GM23338 (cell line): ENCODE measurements at regions not wholly inside any gene's neighbourhood (a gene's known extent, or its start where the extent isn't known, plus 50 kb on each side); places are given as distances from the start of the nearest gene placed in this dataset.

Source experiments
- ATAC-seq: fragments of 200-7000 bp; cut with Tn5 transposase; 3 replicates; pipeline ENCODE4 v1.9.1; 2020
- DNase-seq: peaks from one replicate; pipeline ENCODE4 v3.0.0-alpha.2; 2015; ENCODE audit warnings: low spot score
- H2AFZ ChIP-seq: fragments of 200-600 bp; sonication (generic); 2 replicates; pipeline ENCODE4 v1.8.0; 2016; ENCODE audit warnings: antibody characterized with exemption, mild to moderate bottlenecking, moderate library complexity
- H3F3A ChIP-seq: fragments of 200-600 bp; sonication (generic); replicated peaks from 2 replicates; pipeline ENCODE4 v1.8.0; 2017; ENCODE audit warnings: antibody characterized with exemption, mixed run types, low read depth
- H3K27ac ChIP-seq: fragments of 200-600 bp; sonication (generic); 2 replicates; pipeline ENCODE4 v1.6.1; 2016; ENCODE audit warnings: low read depth
- H3K27me3 ChIP-seq: fragments of 200-600 bp; sonication (generic); 2 replicates; pipeline ENCODE4 v1.8.0; 2016; ENCODE audit warnings: mild to moderate bottlenecking, mixed run types, moderate library complexity; ENCODE audit not compliant: insufficient read depth
- H3K36me3 ChIP-seq: fragments of 200-600 bp; sonication (generic); 2 replicates; pipeline ENCODE4 v1.8.0; 2016; ENCODE audit warnings: mild to moderate bottlenecking; ENCODE audit not compliant: insufficient read depth
- H3K4me1 ChIP-seq: fragments of 200-600 bp; sonication (generic); 2 replicates; pipeline ENCODE4 v1.8.0; 2016; ENCODE audit warnings: mild to moderate bottlenecking, moderate library complexity; ENCODE audit not compliant: insufficient read depth
- H3K4me2 ChIP-seq: fragments of 200-600 bp; sonication (generic); 2 replicates; pipeline ENCODE4 v1.7.1; 2017; ENCODE audit warnings: mixed run types
- H3K4me3 ChIP-seq: fragments of 200-600 bp; sonication (generic); 2 replicates; pipeline ENCODE4 v1.6.1; 2016; ENCODE audit warnings: mixed run types
- H3K79me2 ChIP-seq: fragments of 200-600 bp; sonication (generic); replicated peaks from 2 replicates; pipeline ENCODE4 v1.8.0; 2017; ENCODE audit warnings: mild to moderate bottlenecking; ENCODE audit not compliant: insufficient read depth
- H3K9me2 ChIP-seq: fragments of 200-600 bp; sonication (generic); 2 replicates; pipeline ENCODE4 v1.8.0; 2017; ENCODE audit not compliant: insufficient read depth
- H4K20me1 ChIP-seq: fragments of 200-600 bp; sonication (generic); replicated peaks from 2 replicates; pipeline ENCODE4 v1.8.0; 2017; ENCODE audit warnings: mild to moderate bottlenecking; ENCODE audit not compliant: insufficient read depth
- H3K27ac Mint-ChIP-seq: 2 replicates; pipeline ENCODE4 v1.8.0; 2020; ENCODE audit warnings: inconsistent platforms, mild to moderate bottlenecking, moderate library complexity, mixed read lengths
- H3K27me3 Mint-ChIP-seq: 3 replicates; pipeline ENCODE4 v1.8.0; 2022; ENCODE audit warnings: low read depth, mild to moderate bottlenecking, moderate library complexity, mixed read lengths, inconsistent platforms; ENCODE audit not compliant: insufficient read depth, poor library complexity
- H3K36me3 Mint-ChIP-seq: 3 replicates; pipeline ENCODE4 v1.8.0; 2021; ENCODE audit warnings: low read depth, mild to moderate bottlenecking, inconsistent platforms, moderate library complexity, mixed read lengths
- H3K4me1 Mint-ChIP-seq: 3 replicates; pipeline ENCODE4 v1.8.0; 2020; ENCODE audit warnings: mild to moderate bottlenecking, inconsistent platforms, mixed read lengths
- H3K4me3 Mint-ChIP-seq: 3 replicates; pipeline ENCODE4 v1.8.0; 2021; ENCODE audit warnings: moderate library complexity, mild to moderate bottlenecking, inconsistent platforms, mixed read lengths
- H3K9me3 Mint-ChIP-seq: 3 replicates; pipeline ENCODE4 v1.8.0; 2020; ENCODE audit warnings: moderate library complexity, mild to moderate bottlenecking, inconsistent platforms, mixed read lengths
- EZH2 ChIP-seq: fragments of 200-600 bp; sonication (generic); IDR thresholded peaks from one replicate; pipeline ENCODE4 v1.8.0; 2017; ENCODE audit warnings: antibody characterized with exemption, mild to moderate bottlenecking, low read depth; ENCODE audit not compliant: unreplicated experiment
- EZH2phosphoT487 ChIP-seq: fragments of 200-600 bp; sonication (generic); IDR thresholded peaks from one replicate; pipeline ENCODE4 v1.8.1; 2018; ENCODE audit warnings: antibody characterized with exemption; ENCODE audit not compliant: unreplicated experiment
- JUNB ChIP-seq: IDR thresholded peaks from one replicate; pipeline ENCODE4 v1.6.1; 2016; ENCODE audit warnings: antibody characterized with exemption; ENCODE audit not compliant: unreplicated experiment
- NANOG ChIP-seq: IDR thresholded peaks from 2 replicates; pipeline ENCODE4 v1.6.1; 2016; ENCODE audit warnings: antibody characterized with exemption, borderline replicate concordance
- POLR2AphosphoS5 ChIP-seq: IDR thresholded peaks from 2 replicates; pipeline ENCODE4 v1.6.1; 2016; ENCODE audit warnings: antibody characterized with exemption, low read depth
- STAT1 ChIP-seq: IDR thresholded peaks from one replicate; pipeline ENCODE4 v1.6.1; 2016; ENCODE audit warnings: antibody characterized with exemption; ENCODE audit not compliant: unreplicated experiment
- ZNF114 ChIP-seq: fragments of 250-450 bp; sonication (Bioruptor Pico); IDR thresholded peaks from 2 replicates; pipeline ENCODE4 v1.5.0; 2020; ENCODE audit warnings: mild to moderate bottlenecking, moderate library complexity
- ZNF331 ChIP-seq: fragments of 250-450 bp; sonication (Bioruptor Pico); IDR thresholded peaks from 2 replicates; pipeline ENCODE4 v1.5.0; 2020; ENCODE audit warnings: low read depth, mild to moderate bottlenecking, moderate library complexity
- TF ChIP-seq, protein P1 (sequence below): fragments of 250-450 bp; sonication (Bioruptor Pico); IDR thresholded peaks from 2 replicates; pipeline ENCODE4 v1.5.0; 2020; ENCODE audit warnings: mild to moderate bottlenecking, moderate library complexity
- TF ChIP-seq, protein P2 (sequence below): IDR thresholded peaks from 2 replicates; pipeline ENCODE4 v1.6.1; 2016; ENCODE audit warnings: antibody characterized with exemption
- TF ChIP-seq, protein P3 (sequence below), 2 experiments: fragments of 200-600 bp in 1 of 2; sonication (generic) in 1 of 2; conservative IDR thresholded peaks; 2 replicates each; pipeline versions ENCODE4 v1.5.1 to v1.6.1; 2016 to 2017; ENCODE audit warnings: antibody characterized with exemption in 2 of 2, low read depth in 2 of 2, mild to moderate bottlenecking in 2 of 2, moderate library complexity in 1 of 2

DNA sequence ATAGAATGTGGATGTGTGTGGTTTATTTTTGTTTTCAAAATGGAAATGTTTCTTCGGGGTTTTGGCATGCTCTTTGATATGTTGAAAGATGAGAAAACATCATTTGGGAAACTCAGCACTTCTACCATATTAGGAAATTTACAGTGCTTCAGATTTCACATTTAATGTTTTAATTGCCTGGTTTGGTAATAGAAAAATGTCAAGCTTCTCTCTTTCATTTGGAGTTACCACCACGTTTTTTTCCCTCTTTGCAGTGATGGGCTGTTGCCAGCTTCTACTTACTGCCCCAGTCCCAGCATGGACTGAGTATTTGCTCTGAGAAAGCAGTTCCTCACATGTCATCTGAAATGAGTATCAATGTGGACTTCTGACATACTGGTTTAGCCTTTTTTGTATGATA is 267.7 kb downstream of the PRL start:
- H3F3A ChIP-seq, result 0 out of 2 replicates have a peak, but pooled peaks cover 3% of the 10 kb centered on the region
- DNase-seq (no peak), ATAC-seq (no peak)
- H3K27ac ChIP-seq, result no peak overlapping the region
- no peaks in the 10 kb centered on the region for H3K9me2 ChIP-seq
- H3K27me3 Mint-ChIP-seq, result peaks cover 10% of the 10 kb centered on the region
- H4K20me1 ChIP-seq, result no peaks in the 10 kb centered on the region
- peaks cover 25% of the 10 kb centered on the region for H3K36me3 Mint-ChIP-seq
- no peak overlapping the region for H3K27ac Mint-ChIP-seq
- H3K79me2 ChIP-seq, result peaks cover 18% of the 10 kb centered on the region
- no peak overlapping the region for H3K4me3 Mint-ChIP-seq
- H3K36me3 ChIP-seq, result no peaks in the 10 kb centered on the region
- H3K4me3 ChIP-seq, result no peak overlapping the region
- no peaks in the 10 kb centered on the region for H3K27me3 ChIP-seq
- peaks cover 26% of the 10 kb centered on the region for H3K4me1 Mint-ChIP-seq
- H3K4me1 ChIP-seq, result peaks cover 30% of the 10 kb centered on the region
- H2AFZ ChIP-seq, result no peak overlapping the region
- no peaks in the 10 kb centered on the region for H3K9me3 Mint-ChIP-seq
- H3K4me2 ChIP-seq, result no peak overlapping the region
- TF ChIP-seq STAT1 (no peak), ZNF331 (no peak), POLR2AphosphoS5 (no peak), ZNF114 (CRISPR knock-in tag) (no peak), EZH2phosphoT487 (no peak)

DNA sequence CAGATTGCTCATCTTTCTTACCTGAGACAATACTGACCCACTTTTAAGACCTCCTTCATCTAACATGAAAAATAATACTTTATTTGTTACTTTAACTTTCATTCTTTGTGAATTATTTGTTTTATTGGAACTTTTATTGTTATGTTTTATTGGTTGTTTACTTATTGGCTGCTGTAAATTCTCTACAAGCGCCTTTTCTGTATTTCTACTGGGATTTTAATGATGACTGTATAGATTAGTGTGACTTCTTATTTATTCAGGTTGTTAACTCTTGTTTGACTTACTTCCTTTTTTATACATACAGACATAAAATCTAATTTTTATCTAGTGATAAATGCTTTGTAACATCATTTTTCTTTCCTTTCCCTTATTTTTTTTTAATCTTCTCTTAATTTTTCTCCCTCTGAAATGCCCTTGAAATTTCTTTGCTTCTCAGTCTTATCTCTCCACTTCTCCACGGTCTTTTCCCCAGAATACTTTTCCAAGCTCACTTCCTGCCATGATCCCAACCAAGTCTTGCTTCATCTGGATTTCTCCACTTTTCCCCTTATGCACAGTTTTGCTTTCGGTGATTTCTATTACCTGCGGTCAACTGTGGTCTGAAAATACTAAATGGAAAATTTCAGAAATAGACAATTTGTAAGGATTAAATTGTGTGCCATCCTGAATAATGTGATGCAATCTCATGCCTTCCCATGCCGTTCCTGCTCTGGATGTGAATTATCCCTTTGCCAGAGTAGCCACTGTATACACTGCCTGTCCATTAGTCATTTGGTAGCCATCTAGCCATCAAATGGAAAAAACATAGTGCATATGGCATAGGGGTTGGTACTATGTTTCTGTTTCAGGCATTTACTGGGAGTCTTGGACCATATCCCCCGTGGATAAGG is 265.9 kb downstream of the PRL start:
- Mint-ChIP-seq H3K27me3 (peaks cover 3% of the 10 kb centered on the region), H3K4me1 (peaks cover 29% of the 10 kb centered on the region), H3K36me3 (peaks cover 21% of the 10 kb centered on the region), H3K27ac (no peak overlapping the region), H3K4me3 (no peak overlapping the region), H3K9me3 (no peaks in the 10 kb centered on the region)
- Histone ChIP-seq H2AFZ (no peak overlapping the region), H3K9me2 (no peaks in the 10 kb centered on the region), H3F3A (no peaks in the 10 kb centered on the region), H3K27me3 (no peaks in the 10 kb centered on the region), H3K79me2 (peaks cover 21% of the 10 kb centered on the region), H3K27ac (no peak overlapping the region), H3K36me3 (no peaks in the 10 kb centered on the region), H3K4me2 (no peak overlapping the region), H3K4me1 (peaks cover 29% of the 10 kb centered on the region), H3K4me3 (no peak overlapping the region), H4K20me1 (no peaks in the 10 kb centered on the region)
- DNase-seq (no peak), ATAC-seq (no peak)
- TF ChIP-seq, protein P1, sequence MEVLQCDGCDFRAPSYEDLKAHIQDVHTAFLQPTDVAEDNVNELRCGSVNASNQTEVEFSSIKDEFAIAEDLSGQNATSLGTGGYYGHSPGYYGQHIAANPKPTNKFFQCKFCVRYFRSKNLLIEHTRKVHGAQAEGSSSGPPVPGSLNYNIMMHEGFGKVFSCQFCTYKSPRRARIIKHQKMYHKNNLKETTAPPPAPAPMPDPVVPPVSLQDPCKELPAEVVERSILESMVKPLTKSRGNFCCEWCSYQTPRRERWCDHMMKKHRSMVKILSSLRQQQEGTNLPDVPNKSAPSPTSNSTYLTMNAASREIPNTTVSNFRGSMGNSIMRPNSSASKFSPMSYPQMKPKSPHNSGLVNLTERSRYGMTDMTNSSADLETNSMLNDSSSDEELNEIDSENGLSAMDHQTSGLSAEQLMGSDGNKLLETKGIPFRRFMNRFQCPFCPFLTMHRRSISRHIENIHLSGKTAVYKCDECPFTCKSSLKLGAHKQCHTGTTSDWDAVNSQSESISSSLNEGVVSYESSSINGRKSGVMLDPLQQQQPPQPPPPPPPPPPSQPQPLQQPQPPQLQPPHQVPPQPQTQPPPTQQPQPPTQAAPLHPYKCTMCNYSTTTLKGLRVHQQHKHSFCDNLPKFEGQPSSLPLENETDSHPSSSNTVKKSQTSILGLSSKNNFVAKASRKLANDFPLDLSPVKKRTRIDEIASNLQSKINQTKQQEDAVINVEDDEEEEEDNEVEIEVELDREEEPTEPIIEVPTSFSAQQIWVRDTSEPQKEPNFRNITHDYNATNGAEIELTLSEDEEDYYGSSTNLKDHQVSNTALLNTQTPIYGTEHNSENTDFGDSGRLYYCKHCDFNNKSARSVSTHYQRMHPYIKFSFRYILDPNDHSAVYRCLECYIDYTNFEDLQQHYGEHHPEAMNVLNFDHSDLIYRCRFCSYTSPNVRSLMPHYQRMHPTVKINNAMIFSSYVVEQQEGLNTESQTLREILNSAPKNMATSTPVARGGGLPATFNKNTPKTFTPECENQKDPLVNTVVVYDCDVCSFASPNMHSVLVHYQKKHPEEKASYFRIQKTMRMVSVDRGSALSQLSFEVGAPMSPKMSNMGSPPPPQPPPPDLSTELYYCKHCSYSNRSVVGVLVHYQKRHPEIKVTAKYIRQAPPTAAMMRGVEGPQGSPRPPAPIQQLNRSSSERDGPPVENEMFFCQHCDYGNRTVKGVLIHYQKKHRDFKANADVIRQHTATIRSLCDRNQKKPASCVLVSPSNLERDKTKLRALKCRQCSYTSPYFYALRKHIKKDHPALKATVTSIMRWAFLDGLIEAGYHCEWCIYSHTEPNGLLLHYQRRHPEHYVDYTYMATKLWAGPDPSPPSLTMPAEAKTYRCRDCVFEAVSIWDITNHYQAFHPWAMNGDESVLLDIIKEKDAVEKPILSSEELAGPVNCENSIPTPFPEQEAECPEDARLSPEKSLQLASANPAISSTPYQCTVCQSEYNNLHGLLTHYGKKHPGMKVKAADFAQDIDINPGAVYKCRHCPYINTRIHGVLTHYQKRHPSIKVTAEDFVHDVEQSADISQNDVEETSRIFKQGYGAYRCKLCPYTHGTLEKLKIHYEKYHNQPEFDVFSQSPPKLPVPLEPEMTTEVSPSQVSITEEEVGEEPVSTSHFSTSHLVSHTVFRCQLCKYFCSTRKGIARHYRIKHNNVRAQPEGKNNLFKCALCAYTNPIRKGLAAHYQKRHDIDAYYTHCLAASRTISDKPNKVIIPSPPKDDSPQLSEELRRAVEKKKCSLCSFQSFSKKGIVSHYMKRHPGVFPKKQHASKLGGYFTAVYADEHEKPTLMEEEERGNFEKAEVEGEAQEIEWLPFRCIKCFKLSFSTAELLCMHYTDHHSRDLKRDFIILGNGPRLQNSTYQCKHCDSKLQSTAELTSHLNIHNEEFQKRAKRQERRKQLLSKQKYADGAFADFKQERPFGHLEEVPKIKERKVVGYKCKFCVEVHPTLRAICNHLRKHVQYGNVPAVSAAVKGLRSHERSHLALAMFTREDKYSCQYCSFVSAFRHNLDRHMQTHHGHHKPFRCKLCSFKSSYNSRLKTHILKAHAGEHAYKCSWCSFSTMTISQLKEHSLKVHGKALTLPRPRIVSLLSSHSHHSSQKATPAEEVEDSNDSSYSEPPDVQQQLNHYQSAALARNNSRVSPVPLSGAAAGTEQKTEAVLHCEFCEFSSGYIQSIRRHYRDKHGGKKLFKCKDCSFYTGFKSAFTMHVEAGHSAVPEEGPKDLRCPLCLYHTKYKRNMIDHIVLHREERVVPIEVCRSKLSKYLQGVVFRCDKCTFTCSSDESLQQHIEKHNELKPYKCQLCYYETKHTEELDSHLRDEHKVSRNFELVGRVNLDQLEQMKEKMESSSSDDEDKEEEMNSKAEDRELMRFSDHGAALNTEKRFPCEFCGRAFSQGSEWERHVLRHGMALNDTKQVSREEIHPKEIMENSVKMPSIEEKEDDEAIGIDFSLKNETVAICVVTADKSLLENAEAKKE (CRISPR knock-in tag), result no peak
- TF ChIP-seq JUNB (no peak), NANOG (no peak), EZH2 (no peak), EZH2phosphoT487 (no peak), POLR2AphosphoS5 (no peak), STAT1 (no peak)
- TF ChIP-seq, protein P2, sequence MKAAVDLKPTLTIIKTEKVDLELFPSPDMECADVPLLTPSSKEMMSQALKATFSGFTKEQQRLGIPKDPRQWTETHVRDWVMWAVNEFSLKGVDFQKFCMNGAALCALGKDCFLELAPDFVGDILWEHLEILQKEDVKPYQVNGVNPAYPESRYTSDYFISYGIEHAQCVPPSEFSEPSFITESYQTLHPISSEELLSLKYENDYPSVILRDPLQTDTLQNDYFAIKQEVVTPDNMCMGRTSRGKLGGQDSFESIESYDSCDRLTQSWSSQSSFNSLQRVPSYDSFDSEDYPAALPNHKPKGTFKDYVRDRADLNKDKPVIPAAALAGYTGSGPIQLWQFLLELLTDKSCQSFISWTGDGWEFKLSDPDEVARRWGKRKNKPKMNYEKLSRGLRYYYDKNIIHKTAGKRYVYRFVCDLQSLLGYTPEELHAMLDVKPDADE, result no peak
- TF ChIP-seq, protein P3, sequence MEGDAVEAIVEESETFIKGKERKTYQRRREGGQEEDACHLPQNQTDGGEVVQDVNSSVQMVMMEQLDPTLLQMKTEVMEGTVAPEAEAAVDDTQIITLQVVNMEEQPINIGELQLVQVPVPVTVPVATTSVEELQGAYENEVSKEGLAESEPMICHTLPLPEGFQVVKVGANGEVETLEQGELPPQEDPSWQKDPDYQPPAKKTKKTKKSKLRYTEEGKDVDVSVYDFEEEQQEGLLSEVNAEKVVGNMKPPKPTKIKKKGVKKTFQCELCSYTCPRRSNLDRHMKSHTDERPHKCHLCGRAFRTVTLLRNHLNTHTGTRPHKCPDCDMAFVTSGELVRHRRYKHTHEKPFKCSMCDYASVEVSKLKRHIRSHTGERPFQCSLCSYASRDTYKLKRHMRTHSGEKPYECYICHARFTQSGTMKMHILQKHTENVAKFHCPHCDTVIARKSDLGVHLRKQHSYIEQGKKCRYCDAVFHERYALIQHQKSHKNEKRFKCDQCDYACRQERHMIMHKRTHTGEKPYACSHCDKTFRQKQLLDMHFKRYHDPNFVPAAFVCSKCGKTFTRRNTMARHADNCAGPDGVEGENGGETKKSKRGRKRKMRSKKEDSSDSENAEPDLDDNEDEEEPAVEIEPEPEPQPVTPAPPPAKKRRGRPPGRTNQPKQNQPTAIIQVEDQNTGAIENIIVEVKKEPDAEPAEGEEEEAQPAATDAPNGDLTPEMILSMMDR (conservative IDR thresholded peaks at IDR 0.05; ENCODE audit: low read depth in 2 of 2), result no peak
